SK-N-MC (cell line): ENCODE measurements at regions not wholly inside any gene's neighbourhood (a gene's known extent, or its start where the extent isn't known, plus 50 kb on each side); places are given as distances from the start of the nearest gene placed in this dataset.

Experiments used
- DNase-seq: peaks from one replicate; pipeline ENCODE4 v3.0.0-alpha.2; 2011; ENCODE audit warnings: low read depth, low spot score
- H3K27ac ChIP-seq: fragments of 200-600 bp; sonication (generic); 2 replicates; pipeline ENCODE4 v1.5.1; 2016; ENCODE audit warnings: mixed run types
- H3K36me3 ChIP-seq: fragments of 200-600 bp; sonication (generic); 2 replicates; pipeline ENCODE4 v1.6.1; 2017; ENCODE audit warnings: antibody characterized with exemption, low read length, mixed read lengths; ENCODE audit not compliant: insufficient read depth
- H3K4me3 ChIP-seq: fragments of 200-600 bp; sonication (generic); 2 replicates; pipeline ENCODE4 v1.5.1; 2016
- H3K9ac ChIP-seq: fragments of 200-600 bp; sonication (generic); 2 replicates; pipeline ENCODE4 v1.8.0; 2017; ENCODE audit warnings: mixed run types, mixed read lengths; ENCODE audit not compliant: insufficient read length
- H3K9me3 ChIP-seq: fragments of 200-600 bp; sonication (generic); 2 replicates; pipeline ENCODE4 v1.6.1; 2017; ENCODE audit warnings: low read depth, mild to moderate bottlenecking, antibody characterized with exemption, low read length, moderate library complexity, mixed read lengths
- EZH2 ChIP-seq: fragments of 200-600 bp; sonication (generic); IDR thresholded peaks from one replicate; pipeline ENCODE4 v1.6.1; 2017; ENCODE audit warnings: antibody characterized with exemption
- FOXP2 ChIP-seq: optimal IDR thresholded peaks from 2 replicates; pipeline ENCODE3; 2011; ENCODE audit warnings: mild to moderate bottlenecking, moderate library complexity; ENCODE audit not compliant: insufficient read depth; ENCODE audit errors: extremely low read length, control extremely low read depth
- POLR2AphosphoS5 ChIP-seq: IDR thresholded peaks from 2 replicates; pipeline ENCODE4 v1.6.1; 2012; ENCODE audit warnings: mild to moderate bottlenecking, low read depth, low read length, borderline replicate concordance

- no peak overlapping the region for H3K9ac ChIP-seq
- DNase-seq = no peak
- TF ChIP-seq EZH2 (no peak), POLR2AphosphoS5 (no peak), FOXP2 (no peak)
- H3K9me3 ChIP-seq = no peaks in the 10 kb centered on the region
- no peaks in the 10 kb centered on the region for H3K36me3 ChIP-seq
- no peak overlapping the region for H3K27ac ChIP-seq
- no peak overlapping the region for H3K4me3 ChIP-seq
These were observed 110.0 kb upstream of the ETAA1 start for GRCh38 chr2:67286981-67287759.

- no peak for TF ChIP-seq POLR2AphosphoS5
- Histone ChIP-seq H3K4me3 (no peak overlapping the region), H3K9ac (no peak overlapping the region), H3K27ac (no peak overlapping the region), H3K9me3 (no peaks in the 10 kb centered on the region), H3K36me3 (no peaks in the 10 kb centered on the region)
- DNase-seq = no peak
These were observed 107.9 kb upstream of the ETAA1 start for GRCh38 chr2:67289271-67289670.

- Histone ChIP-seq H3K9me3 (no peaks in the 10 kb centered on the region), H3K27ac (no peak overlapping the region), H3K4me3 (no peak overlapping the region), H3K9ac (no peak overlapping the region), H3K36me3 (no peaks in the 10 kb centered on the region)
- no peak for DNase-seq
- TF ChIP-seq EZH2 = no peak
- no peak for TF ChIP-seq FOXP2
- TF ChIP-seq POLR2AphosphoS5 = no peak
These were observed 107.2 kb upstream of the ETAA1 start for GRCh38 chr2:67289921-67290371.

GRCh38 chr2:67290451-67291290, 106.5 kb upstream of the ETAA1 start:
- no peak for TF ChIP-seq FOXP2
- no peak for TF ChIP-seq EZH2
- TF ChIP-seq POLR2AphosphoS5 = no peak
- Histone ChIP-seq H3K36me3 (no peaks in the 10 kb centered on the region), H3K27ac (no peak overlapping the region), H3K9me3 (no peaks in the 10 kb centered on the region), H3K4me3 (no peak overlapping the region), H3K9ac (no peak overlapping the region)
- no peak for DNase-seq

- Histone ChIP-seq H3K27ac (no peak overlapping the region), H3K9ac (no peak overlapping the region), H3K9me3 (no peaks in the 10 kb centered on the region), H3K4me3 (no peak overlapping the region), H3K36me3 (no peaks in the 10 kb centered on the region)
- DNase-seq = no peak
- no peak for TF ChIP-seq EZH2
- TF ChIP-seq FOXP2 = no peak
- no peak for TF ChIP-seq POLR2AphosphoS5
These were observed 102.9 kb upstream of the ETAA1 start for GRCh38 chr2:67294218-67294617.

GRCh38 chr2:67295406-67295805, 101.7 kb upstream of the ETAA1 start:
- Histone ChIP-seq H3K27ac (no peak overlapping the region), H3K4me3 (no peak overlapping the region), H3K36me3 (no peaks in the 10 kb centered on the region), H3K9me3 (no peaks in the 10 kb centered on the region), H3K9ac (no peak overlapping the region)
- no peak for TF ChIP-seq EZH2
- no peak for TF ChIP-seq FOXP2
- no peak for TF ChIP-seq POLR2AphosphoS5
- no peak for DNase-seq

- no peak overlapping the region for H3K9ac ChIP-seq
These were observed 101.3 kb upstream of the ETAA1 start for GRCh38 chr2:67295851-67296250.

GRCh38 chr2:67304300-67304890, 92.7 kb upstream of the ETAA1 start:
- no peak for TF ChIP-seq POLR2AphosphoS5
- no peak for TF ChIP-seq EZH2
- no peak for TF ChIP-seq FOXP2
- H3K27ac ChIP-seq = no peak overlapping the region
- no peak for DNase-seq
- no peaks in the 10 kb centered on the region for H3K36me3 ChIP-seq
- H3K9me3 ChIP-seq = no peaks in the 10 kb centered on the region
- no peak overlapping the region for H3K4me3 ChIP-seq
- no peak overlapping the region for H3K9ac ChIP-seq

More at GRCh38 chr2:67295851-67296250, 101.3 kb upstream of the ETAA1 start:
- Histone ChIP-seq H3K4me3 (no peak overlapping the region), H3K9me3 (no peaks in the 10 kb centered on the region), H3K36me3 (no peaks in the 10 kb centered on the region), H3K27ac (no peak overlapping the region)
- TF ChIP-seq POLR2AphosphoS5 (no peak), FOXP2 (no peak), EZH2 (no peak)
- DNase-seq = no peak
